Endothelial cell of umbilical vein (primary cell): ENCODE measurements at regions not wholly inside any gene's neighbourhood (a gene's known extent, or its start where the extent isn't known, plus 50 kb on each side); places are given as distances from the start of the nearest gene placed in this dataset.

ENCODE experiments used
- CTCF ChIP-seq, 2 donors: IDR thresholded peaks; 1 replicate in 1 of 2; 2 replicates in 1 of 2; pipeline ENCODE4 v1.5.1; 2011; ENCODE audit warnings: low read length in 2 of 2, mild to moderate bottlenecking in 2 of 2, moderate library complexity in 2 of 2, control low read depth in 1 of 2, inconsistent platforms in 1 of 2, low read depth in 1 of 2; ENCODE audit not compliant: insufficient read depth in 1 of 2; ENCODE audit errors: extremely low read depth in 1 of 2
- EZH2 ChIP-seq: IDR thresholded peaks from 2 replicates; pipeline ENCODE4 v1.6.1; 2012; ENCODE audit warnings: borderline replicate concordance, low read depth, mild to moderate bottlenecking, moderate library complexity, low read length, inconsistent platforms; ENCODE audit not compliant: severe bottlenecking
- MAX ChIP-seq: IDR thresholded peaks from 2 replicates; pipeline ENCODE4 v1.6.1; 2011; ENCODE audit not compliant: insufficient read depth, insufficient read length
- MYC ChIP-seq: IDR thresholded peaks from one replicate; pipeline ENCODE4 v1.6.1; 2011; ENCODE audit warnings: mild to moderate bottlenecking, low read depth, low read length
- POLR2A ChIP-seq: IDR thresholded peaks from 2 replicates; pipeline ENCODE4 v1.6.1; 2012; ENCODE audit warnings: low read depth, mild to moderate bottlenecking, control low read depth, low read length
- POLR2AphosphoS5 ChIP-seq: IDR thresholded peaks from 2 replicates; pipeline ENCODE4 v1.6.1; 2012; ENCODE audit warnings: low read depth, mild to moderate bottlenecking, control low read depth, low read length, moderate library complexity; ENCODE audit not compliant: insufficient read depth

- no peak for TF ChIP-seq CTCF (IDR thresholded peaks at IDR 0.05; ENCODE audit: extremely low read depth in 1 of 2, insufficient read depth in 1 of 2, low read depth in 1 of 2, low read length in 2 of 2)
- no peak for TF ChIP-seq POLR2AphosphoS5
- TF ChIP-seq EZH2, result no peak
- no peak for TF ChIP-seq POLR2A
- TF ChIP-seq MYC, result no peak
- no peak for TF ChIP-seq MAX
Measured at GRCh38 chr4:38280323-38280706, 320.1 kb downstream of the PTTG2 start.
